Naive thymus-derived CD8-positive, alpha-beta T cell (primary cell): ENCODE measurements at regions not wholly inside any gene's neighbourhood (a gene's known extent, or its start where the extent isn't known, plus 50 kb on each side); places are given as distances from the start of the nearest gene placed in this dataset.
"Not testable (repeated sequence)": the region's sequence is repeated elsewhere in the genome, so short reads cannot be mapped to it uniquely, and the experiment has no call there.

Source experiments
- ATAC-seq, 2 donors: fragments of 150-1000 bp; cut with Tn5 transposase in 1 of 2; sonication (Bioruptor Pico), chemical (Tn5 transposase) in 1 of 2; 1 replicate in 1 of 2; 2 replicates in 1 of 2; pipeline ENCODE4 v1.10.0; 2021; ENCODE audit warnings: mild to moderate bottlenecking in 2 of 2, moderate library complexity in 2 of 2
- POLR2A ChIA-PET: fragments of 350-600 bp; sonication (Branson Sonifier 250); formaldehyde crosslinking; loops from one replicate; lab custom pipeline; 2021; ENCODE audit warnings: antibody characterized with exemption; lab: Charles Lee
- DNase-seq, 10 donors: peaks; one replicate each; pipeline versions ENCODE4 v3.0.0 to v3.0.0-alpha.2; 2020 to 2022
- H3K27ac Mint-ChIP-seq, 10 donors: one replicate each; pipeline ENCODE4 v1.8.0; 2020 to 2022; ENCODE audit warnings: mild to moderate bottlenecking in 10 of 10, mixed read lengths in 10 of 10, moderate library complexity in 4 of 10, inconsistent platforms in 1 of 10
- H3K27me3 Mint-ChIP-seq, 5 donors: one replicate each; pipeline ENCODE4 v1.8.0; 2021 to 2022; ENCODE audit warnings: mixed read lengths in 5 of 5
- H3K36me3 Mint-ChIP-seq, 3 donors: one replicate each; pipeline ENCODE4 v1.8.0; 2020 to 2022; ENCODE audit warnings: mixed read lengths in 3 of 3, mild to moderate bottlenecking in 2 of 3, inconsistent platforms in 1 of 3
- H3K4me1 Mint-ChIP-seq, 4 donors: one replicate each; pipeline ENCODE4 v1.8.0; 2021 to 2022; ENCODE audit warnings: mixed read lengths in 4 of 4
- H3K4me3 Mint-ChIP-seq, 10 donors: one replicate each; pipeline ENCODE4 v1.8.0; 2020 to 2022; ENCODE audit warnings: mild to moderate bottlenecking in 10 of 10, mixed read lengths in 10 of 10, moderate library complexity in 6 of 10, inconsistent platforms in 1 of 10
- H3K9me3 Mint-ChIP-seq, 9 donors: one replicate each; pipeline ENCODE4 v1.8.0; 2020 to 2022; ENCODE audit warnings: mixed read lengths in 9 of 9, mild to moderate bottlenecking in 3 of 9, inconsistent platforms in 1 of 9, moderate library complexity in 1 of 9

GRCh38 chr9:67635067-67635466 is 223.7 kb upstream of the ANKRD20A1 start:
- H3K36me3 Mint-ChIP-seq, DNase-seq, ATAC-seq, H3K9me3 Mint-ChIP-seq, POLR2A ChIA-PET, H3K4me1 Mint-ChIP-seq, H3K4me3 Mint-ChIP-seq, H3K27me3 Mint-ChIP-seq, H3K27ac Mint-ChIP-seq: not testable (repeated sequence)

GRCh38 chr9:67611900-67612299 is 246.8 kb upstream of the ANKRD20A1 start:
- H3K4me1 Mint-ChIP-seq, H3K27me3 Mint-ChIP-seq, ATAC-seq, POLR2A ChIA-PET, DNase-seq, H3K9me3 Mint-ChIP-seq, H3K4me3 Mint-ChIP-seq, H3K36me3 Mint-ChIP-seq, H3K27ac Mint-ChIP-seq: not testable (repeated sequence)

GRCh38 chr9:67609872-67610271 is 248.9 kb upstream of the ANKRD20A1 start:
- H3K4me3 Mint-ChIP-seq, POLR2A ChIA-PET, H3K9me3 Mint-ChIP-seq, H3K36me3 Mint-ChIP-seq, H3K4me1 Mint-ChIP-seq, H3K27me3 Mint-ChIP-seq, ATAC-seq, H3K27ac Mint-ChIP-seq, DNase-seq: not testable (repeated sequence)

- H3K36me3 Mint-ChIP-seq, H3K4me3 Mint-ChIP-seq, H3K4me1 Mint-ChIP-seq, DNase-seq, H3K27ac Mint-ChIP-seq, POLR2A ChIA-PET, ATAC-seq, H3K27me3 Mint-ChIP-seq, H3K9me3 Mint-ChIP-seq: not testable (repeated sequence)
These were observed 249.3 kb upstream of the ANKRD20A1 start for GRCh38 chr9:67609435-67609834.

GRCh38 chr9:67605113-67605512 is 253.6 kb upstream of the ANKRD20A1 start:
- H3K27ac Mint-ChIP-seq, H3K36me3 Mint-ChIP-seq, ATAC-seq, POLR2A ChIA-PET, H3K27me3 Mint-ChIP-seq, H3K9me3 Mint-ChIP-seq, DNase-seq, H3K4me3 Mint-ChIP-seq, H3K4me1 Mint-ChIP-seq: not testable (repeated sequence)

GRCh38 chr9:67603609-67604008 is 255.1 kb upstream of the ANKRD20A1 start:
- H3K4me3 Mint-ChIP-seq, ATAC-seq, H3K27me3 Mint-ChIP-seq, H3K9me3 Mint-ChIP-seq, H3K4me1 Mint-ChIP-seq, POLR2A ChIA-PET, DNase-seq, H3K36me3 Mint-ChIP-seq, H3K27ac Mint-ChIP-seq: not testable (repeated sequence)

- ATAC-seq, H3K27me3 Mint-ChIP-seq, H3K4me3 Mint-ChIP-seq, H3K4me1 Mint-ChIP-seq, H3K9me3 Mint-ChIP-seq, H3K27ac Mint-ChIP-seq, POLR2A ChIA-PET, DNase-seq, H3K36me3 Mint-ChIP-seq: not testable (repeated sequence)
These were observed 266.3 kb upstream of the ANKRD20A1 start for GRCh38 chr9:67592424-67592823.

GRCh38 chr9:67555874-67556273 is 302.9 kb upstream of the ANKRD20A1 start:
- DNase-seq, H3K36me3 Mint-ChIP-seq, POLR2A ChIA-PET, H3K9me3 Mint-ChIP-seq, ATAC-seq, H3K4me1 Mint-ChIP-seq, H3K27ac Mint-ChIP-seq, H3K4me3 Mint-ChIP-seq, H3K27me3 Mint-ChIP-seq: not testable (repeated sequence)

GRCh38 chr9:67550044-67550443 is 308.7 kb upstream of the ANKRD20A1 start:
- ATAC-seq, H3K4me1 Mint-ChIP-seq, H3K36me3 Mint-ChIP-seq, H3K4me3 Mint-ChIP-seq, H3K27me3 Mint-ChIP-seq, POLR2A ChIA-PET, H3K27ac Mint-ChIP-seq, DNase-seq, H3K9me3 Mint-ChIP-seq: not testable (repeated sequence)

GRCh38 chr9:67529834-67530233 is 328.9 kb upstream of the ANKRD20A1 start:
- ATAC-seq, H3K27me3 Mint-ChIP-seq, POLR2A ChIA-PET, H3K27ac Mint-ChIP-seq, DNase-seq, H3K4me1 Mint-ChIP-seq, H3K9me3 Mint-ChIP-seq, H3K36me3 Mint-ChIP-seq, H3K4me3 Mint-ChIP-seq: not testable (repeated sequence)

- DNase-seq, H3K27me3 Mint-ChIP-seq, H3K4me3 Mint-ChIP-seq, H3K27ac Mint-ChIP-seq, H3K9me3 Mint-ChIP-seq, POLR2A ChIA-PET, H3K4me1 Mint-ChIP-seq, H3K36me3 Mint-ChIP-seq, ATAC-seq: not testable (repeated sequence)
These were observed 341.8 kb upstream of the ANKRD20A1 start for GRCh38 chr9:67516938-67517337.

GRCh38 chr9:67514587-67514986 is 344.1 kb upstream of the ANKRD20A1 start:
- DNase-seq, ATAC-seq, H3K4me1 Mint-ChIP-seq, H3K27ac Mint-ChIP-seq, H3K36me3 Mint-ChIP-seq, H3K9me3 Mint-ChIP-seq, H3K4me3 Mint-ChIP-seq, H3K27me3 Mint-ChIP-seq, POLR2A ChIA-PET: not testable (repeated sequence)

- H3K9me3 Mint-ChIP-seq, DNase-seq, ATAC-seq, H3K4me1 Mint-ChIP-seq, H3K36me3 Mint-ChIP-seq, POLR2A ChIA-PET, H3K27ac Mint-ChIP-seq, H3K27me3 Mint-ChIP-seq, H3K4me3 Mint-ChIP-seq: not testable (repeated sequence)
These were observed 354.9 kb upstream of the ANKRD20A1 start for GRCh38 chr9:67503728-67504369.

- POLR2A ChIA-PET: not testable (repeated sequence)
These were observed 366.7 kb upstream of the ANKRD20A1 start for GRCh38 chr9:67492028-67492427.

More at GRCh38 chr9:67492028-67492427, 366.7 kb upstream of the ANKRD20A1 start:
- not testable (repeated sequence) for H3K27ac Mint-ChIP-seq, H3K4me3 Mint-ChIP-seq, ATAC-seq, H3K4me1 Mint-ChIP-seq, H3K9me3 Mint-ChIP-seq, DNase-seq, H3K36me3 Mint-ChIP-seq, H3K27me3 Mint-ChIP-seq
